ENCODE measurements at regions not wholly inside any gene's neighbourhood (a gene's known extent, or its start where the extent isn't known, plus 50 kb on each side); places are given as distances from the start of the nearest gene placed in this dataset.

GRCh38 chr5:124658867-124659557, 87.4 kb downstream of the ZNF608 start:
- TF ChIP-seq CTCF (optimal IDR thresholded peaks at IDR 0.05 in 1 of 3, IDR thresholded peaks at IDR 0.05 in 1 of 3, conservative IDR thresholded peaks at IDR 0.05 in 1 of 3; ENCODE audit: extremely low read depth in 1 of 3, insufficient read depth in 2 of 3, low read length in 3 of 3) (no peak), EZH2 (IDR thresholded peaks at IDR 0.05; ENCODE audit: low read length) (no peak)

Measured in keratinocyte (primary cell).